ENCODE measurements at regions not wholly inside any gene's neighbourhood (a gene's known extent, or its start where the extent isn't known, plus 50 kb on each side); places are given as distances from the start of the nearest gene placed in this dataset.

GRCh38 chr7:155979566-155979965, 167.3 kb upstream of the SHH start:
- no peak for TF ChIP-seq YY1 (IDR thresholded peaks at IDR 0.05; ENCODE audit: insufficient read depth, insufficient read length)
- TF ChIP-seq SUZ12 (IDR thresholded peaks at IDR 0.05; ENCODE audit: extremely low read depth, insufficient read depth, insufficient read length) = no peak
- no peak for TF ChIP-seq ZNF274 (IDR thresholded peaks at IDR 0.05; ENCODE audit: low read depth, low read length)
